ENCODE measurements at regions not wholly inside any gene's neighbourhood (a gene's known extent, or its start where the extent isn't known, plus 50 kb on each side); places are given as distances from the start of the nearest gene placed in this dataset.
"Not testable (repeated sequence)": the region's sequence is repeated elsewhere in the genome, so short reads cannot be mapped to it uniquely, and the experiment has no call there.

- peak; percentile 50 to 75 (median 54) for DNase-seq (ENCODE audit: low read depth in 3 of 3)
Observed at GRCh38 chr14:106586098-106586704, 1059.8 kb downstream of the TMEM121 start.

- not testable (repeated sequence) for DNase-seq (ENCODE audit: low read depth in 3 of 3)
Observed at GRCh38 chr14:106591539-106591938, 1065.2 kb downstream of the TMEM121 start.

GRCh38 chr14:106592115-106592852 lies 1065.9 kb downstream of the TMEM121 start:
- peak; percentile 57 to 83 (median 66) for DNase-seq (ENCODE audit: low read depth in 3 of 3)

GRCh38 chr14:106599209-106599608 lies 1072.8 kb downstream of the TMEM121 start:
- DNase-seq (ENCODE audit: low read depth in 3 of 3), result no peak

- DNase-seq (ENCODE audit: low read depth in 3 of 3), result peak; percentile 71 to 85 (median 74)
Observed at GRCh38 chr14:106605548-106606448, 1079.4 kb downstream of the TMEM121 start.

- DNase-seq (ENCODE audit: low read depth in 3 of 3), result no peak
Observed at GRCh38 chr14:106606936-106607335, 1080.6 kb downstream of the TMEM121 start.

GRCh38 chr14:106610691-106611090 lies 1084.3 kb downstream of the TMEM121 start:
- no peak for DNase-seq (ENCODE audit: low read depth in 3 of 3)

- no peak for DNase-seq (ENCODE audit: low read depth in 3 of 3)
Observed at GRCh38 chr14:106613256-106613655, 1086.9 kb downstream of the TMEM121 start.

GRCh38 chr14:106618471-106618951 lies 1092.1 kb downstream of the TMEM121 start:
- peak; percentile 76 to 83 (median 79) for DNase-seq (ENCODE audit: low read depth in 3 of 3)

GRCh38 chr14:106619606-106620005 lies 1093.2 kb downstream of the TMEM121 start:
- DNase-seq (ENCODE audit: low read depth in 3 of 3), result no peak

- DNase-seq (ENCODE audit: low read depth in 3 of 3), result no peak
Observed at GRCh38 chr14:106620368-106620767, 1094.0 kb downstream of the TMEM121 start.

- DNase-seq (ENCODE audit: low read depth in 3 of 3), result no peak
Observed at GRCh38 chr14:106622200-106622745, 1095.9 kb downstream of the TMEM121 start.

GRCh38 chr14:106625186-106625585 lies 1098.8 kb downstream of the TMEM121 start:
- no peak for DNase-seq (ENCODE audit: low read depth in 3 of 3)

- not testable (repeated sequence) for DNase-seq (ENCODE audit: low read depth in 3 of 3)
Observed at GRCh38 chr14:106626469-106626868, 1100.1 kb downstream of the TMEM121 start.

GRCh38 chr14:106626942-106627588 lies 1100.7 kb downstream of the TMEM121 start:
- DNase-seq (ENCODE audit: low read depth in 3 of 3), result peak; percentile 28 to 70 (median 41)

GRCh38 chr14:106631879-106632278 lies 1105.5 kb downstream of the TMEM121 start:
- DNase-seq (ENCODE audit: low read depth in 3 of 3), result no peak

GRCh38 chr14:106633721-106634120 lies 1107.3 kb downstream of the TMEM121 start:
- DNase-seq (ENCODE audit: low read depth in 3 of 3), result no peak

GRCh38 chr14:106635569-106635968 lies 1109.2 kb downstream of the TMEM121 start:
- no peak for DNase-seq (ENCODE audit: low read depth in 3 of 3)

GRCh38 chr14:106638786-106639452 lies 1112.5 kb downstream of the TMEM121 start:
- not testable (repeated sequence) for DNase-seq (ENCODE audit: low read depth in 3 of 3)

GRCh38 chr14:106642090-106642489 lies 1115.7 kb downstream of the TMEM121 start:
- DNase-seq (ENCODE audit: low read depth in 3 of 3), result no peak

- not testable (repeated sequence) for DNase-seq (ENCODE audit: low read depth in 3 of 3)
Observed at GRCh38 chr14:106642971-106643370, 1116.6 kb downstream of the TMEM121 start.

Data from stimulated activated CD4-positive, alpha-beta T cell treated with anti-CD3 and anti-CD28 coated beads, TNF-alpha, amount 100 ng/mL, for 48 hours (primary cell).